ENCODE measurements at regions not wholly inside any gene's neighbourhood (a gene's known extent, or its start where the extent isn't known, plus 50 kb on each side); places are given as distances from the start of the nearest gene placed in this dataset.

DNA sequence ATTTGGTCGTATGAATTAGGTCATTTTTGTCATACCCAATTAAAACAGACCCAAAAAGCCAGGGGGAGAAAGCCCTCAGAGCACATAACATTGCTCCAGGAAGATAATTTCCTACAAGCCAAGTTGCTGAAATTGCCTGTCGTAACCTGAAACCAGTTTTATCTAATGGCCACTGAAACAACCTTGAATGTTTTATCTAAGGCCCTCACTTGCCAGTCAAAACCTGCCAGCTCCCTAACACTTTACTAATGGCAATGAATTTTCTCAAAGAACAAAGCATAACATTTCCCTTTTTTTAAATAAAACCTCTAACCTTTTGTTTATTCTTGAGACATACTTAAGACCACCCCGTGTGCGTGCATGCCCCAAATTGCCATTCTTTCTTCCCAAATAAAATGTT lies 496.2 kb upstream of the KLHL1 start:
- TF ChIP-seq POLR2A (IDR thresholded peaks at IDR 0.05; ENCODE audit: low read length) = no peak
- TF ChIP-seq GATA1 (IDR thresholded peaks at IDR 0.05; ENCODE audit: low read depth, low read length) = no peak

Data from erythroblast (primary cell).